H9 (cell line): ENCODE measurements at regions not wholly inside any gene's neighbourhood (a gene's known extent, or its start where the extent isn't known, plus 50 kb on each side); places are given as distances from the start of the nearest gene placed in this dataset.

Experiments used
- DNase-seq: peaks from one replicate; pipeline ENCODE4 v3.0.0-alpha.2; 2017
- H2AFZ ChIP-seq: one replicate; pipeline ENCODE4 v1.6.1; 2013; ENCODE audit warnings: mild to moderate bottlenecking, low read length, control low read depth, moderate library complexity
- H2AK5ac ChIP-seq: 2 replicates; pipeline ENCODE4 v1.6.1; 2013; ENCODE audit warnings: low read length, control low read depth, mixed read lengths; ENCODE audit not compliant: insufficient read length
- H2BK120ac ChIP-seq: one replicate; pipeline ENCODE4 v1.6.1; 2013; ENCODE audit warnings: low read depth, mild to moderate bottlenecking, low read length, control low read depth, inconsistent platforms; ENCODE audit not compliant: poor library complexity, severe bottlenecking
- H2BK12ac ChIP-seq: 2 replicates; pipeline ENCODE4 v1.6.1; 2013; ENCODE audit warnings: low read length, control low read depth, mixed read lengths, low read depth; ENCODE audit not compliant: insufficient read length
- H2BK15ac ChIP-seq: 2 replicates; pipeline ENCODE4 v1.6.1; 2013; ENCODE audit warnings: low read depth, low read length, control low read depth
- H2BK20ac ChIP-seq: one replicate; pipeline ENCODE4 v1.6.1; 2013; ENCODE audit warnings: low read depth, mild to moderate bottlenecking, low read length, control low read depth, inconsistent platforms; ENCODE audit not compliant: poor library complexity, severe bottlenecking
- H2BK5ac ChIP-seq: 2 replicates; pipeline ENCODE4 v1.6.1; 2013; ENCODE audit warnings: low read length, control low read depth, mixed read lengths; ENCODE audit not compliant: insufficient read length
- H3K14ac ChIP-seq: 2 replicates; pipeline ENCODE4 v1.6.1; 2013; ENCODE audit warnings: low read length, control low read depth; ENCODE audit not compliant: insufficient read depth
- H3K18ac ChIP-seq: 2 replicates; pipeline ENCODE4 v1.6.1; 2013; ENCODE audit warnings: low read depth, mild to moderate bottlenecking, mixed read lengths, low read length, control low read depth; ENCODE audit not compliant: insufficient read length
- H3K23ac ChIP-seq: 2 replicates; pipeline ENCODE4 v1.6.1; 2013; ENCODE audit warnings: low read length, control low read depth, mixed read lengths, low read depth; ENCODE audit not compliant: insufficient read length
- H3K23me2 ChIP-seq: 2 replicates; pipeline ENCODE4 v1.6.1; 2013; ENCODE audit warnings: low read depth, mild to moderate bottlenecking, mixed read lengths, low read length, control low read depth; ENCODE audit not compliant: insufficient read length, poor library complexity, severe bottlenecking
- H3K27ac ChIP-seq: 2 replicates; pipeline ENCODE4 v1.5.1; 2013; ENCODE audit warnings: low read length, control low read depth, mixed read lengths, low read depth; ENCODE audit not compliant: insufficient read length
- H3K27me3 ChIP-seq: 2 replicates; pipeline ENCODE4 v1.6.1; 2013; ENCODE audit warnings: low read length, control low read depth, inconsistent platforms; ENCODE audit not compliant: insufficient read depth
- H3K4ac ChIP-seq: 2 replicates; pipeline ENCODE4 v1.6.1; 2013; ENCODE audit warnings: low read depth, mild to moderate bottlenecking, control low read depth, inconsistent platforms, low read length, moderate library complexity
- H3K4me1 ChIP-seq: 2 replicates; pipeline ENCODE4 v1.6.1; 2013; ENCODE audit warnings: low read length, control low read depth, inconsistent platforms; ENCODE audit not compliant: insufficient read depth
- H3K4me2 ChIP-seq: 2 replicates; pipeline ENCODE4 v1.6.1; 2013; ENCODE audit warnings: low read length, control low read depth, mixed read lengths; ENCODE audit not compliant: insufficient read length, insufficient read depth
- H3K56ac ChIP-seq: 2 replicates; pipeline ENCODE4 v1.6.1; 2013; ENCODE audit warnings: low read depth, mild to moderate bottlenecking, mixed read lengths, low read length, control low read depth; ENCODE audit not compliant: insufficient read length
- H3K79me1 ChIP-seq: 2 replicates; pipeline ENCODE4 v1.6.1; 2013; ENCODE audit warnings: low read depth, mild to moderate bottlenecking, moderate library complexity, low read length, control low read depth, inconsistent platforms; ENCODE audit not compliant: insufficient read depth, poor library complexity, severe bottlenecking
- H3K79me2 ChIP-seq: 2 replicates; pipeline ENCODE4 v1.6.1; 2013; ENCODE audit warnings: low read length, control low read depth, inconsistent platforms; ENCODE audit not compliant: insufficient read depth
- H3K9ac ChIP-seq: 2 replicates; pipeline ENCODE4 v1.6.1; 2013; ENCODE audit warnings: low read length, control low read depth, mixed read lengths; ENCODE audit not compliant: insufficient read length; ENCODE audit errors: extremely low read depth
- H3K9me3 ChIP-seq: one replicate; pipeline ENCODE4 v1.6.1; 2013; ENCODE audit warnings: low read depth, low read length, inconsistent platforms; ENCODE audit not compliant: control insufficient read depth
- H3T11ph ChIP-seq: one replicate; pipeline ENCODE4 v1.6.1; 2013; ENCODE audit warnings: mild to moderate bottlenecking, low read length, control low read depth, inconsistent platforms
- H4K20me1 ChIP-seq: one replicate; pipeline ENCODE4 v1.6.1; 2013; ENCODE audit not compliant: control insufficient read depth, insufficient read length, insufficient read depth
- H4K5ac ChIP-seq: 2 replicates; pipeline ENCODE4 v1.6.1; 2013; ENCODE audit warnings: low read depth, mild to moderate bottlenecking, mixed read lengths, low read length, control low read depth; ENCODE audit not compliant: insufficient read length
- H4K8ac ChIP-seq: replicated peaks from 2 replicates; pipeline ENCODE4 v1.6.1; 2013; ENCODE audit warnings: low read length, control low read depth, mixed read lengths, low read depth; ENCODE audit not compliant: insufficient read length
- H4K91ac ChIP-seq: 2 replicates; pipeline ENCODE4 v1.6.1; 2013; ENCODE audit warnings: low read depth, mild to moderate bottlenecking, moderate library complexity, mixed read lengths, low read length, control low read depth; ENCODE audit not compliant: insufficient read length
- H3K27ac Mint-ChIP-seq, 3 experiments: 2 replicates in 2 of 3; 3 replicates in 1 of 3; pipeline ENCODE4 v1.8.0; 2020 to 2021; ENCODE audit warnings: mixed read lengths in 3 of 3, mild to moderate bottlenecking in 1 of 3, moderate library complexity in 1 of 3
- H3K27me3 Mint-ChIP-seq: 2 replicates; pipeline ENCODE4 v1.8.0; 2021; ENCODE audit warnings: low read depth, mild to moderate bottlenecking, moderate library complexity, mixed read lengths
- H3K36me3 Mint-ChIP-seq, 3 experiments: 2 replicates in 2 of 3; 3 replicates in 1 of 3; pipeline ENCODE4 v1.8.0; 2020 to 2021; ENCODE audit warnings: low read depth in 3 of 3, mixed read lengths in 3 of 3; ENCODE audit not compliant: insufficient read depth in 1 of 3
- H3K4me1 Mint-ChIP-seq, 2 experiments: 2 replicates each; pipeline ENCODE4 v1.8.0; 2020; ENCODE audit warnings: mixed read lengths in 2 of 2
- H3K4me3 Mint-ChIP-seq, 2 experiments: 2 replicates in 1 of 2; 3 replicates in 1 of 2; pipeline ENCODE4 v1.8.0; 2020 to 2021; ENCODE audit warnings: mild to moderate bottlenecking in 2 of 2, mixed read lengths in 2 of 2, moderate library complexity in 1 of 2
- H3K9me3 Mint-ChIP-seq, 2 experiments: 2 replicates in 1 of 2; 3 replicates in 1 of 2; pipeline ENCODE4 v1.8.0; 2020; ENCODE audit warnings: mild to moderate bottlenecking in 2 of 2, mixed read lengths in 2 of 2, moderate library complexity in 1 of 2
- CTCF ChIP-seq: fragments of 200-600 bp; sonication (generic); conservative IDR thresholded peaks from 3 replicates; pipeline ENCODE4 v1.8.0; 2021; ENCODE audit warnings: antibody characterized with exemption, mild to moderate bottlenecking
- WGBS: extraction: QIAGEN DNeasy Blood & Tissue Kit; methylation state at CpG from one replicate; pipeline ENCODE4 v1.1.7; 2013; ENCODE audit warnings: missing lambda C conversion rate, low lambda C conversion rate, mixed read lengths; ENCODE audit not compliant: insufficient read length; ENCODE audit errors: extremely low coverage; 5-methylcytosine and 5-hydroxymethylcytosine counted together

- Histone ChIP-seq H3T11ph (no peak overlapping the region), H3K27ac (no peak overlapping the region), H3K79me2 (no peaks in the 10 kb centered on the region), H3K4ac (no peak overlapping the region), H4K8ac (no peak overlapping the region), H3K79me1 (no peaks in the 10 kb centered on the region), H2BK12ac (no peak overlapping the region), H2BK120ac (no peak overlapping the region), H3K23ac (no peak overlapping the region), H4K5ac (no peak overlapping the region), H2AFZ (no peak overlapping the region), H3K56ac (no peak overlapping the region), H3K14ac (no peak overlapping the region), H3K27me3 (no peaks in the 10 kb centered on the region), H4K91ac (no peak overlapping the region), H2BK20ac (no peak overlapping the region), H3K9ac (no peak overlapping the region), H3K23me2 (no peaks in the 10 kb centered on the region), H3K9me3 (no peaks in the 10 kb centered on the region), H2AK5ac (no peak overlapping the region), H2BK5ac (no peak overlapping the region), H2BK15ac (no peak overlapping the region), H3K4me2 (no peak overlapping the region), H3K4me1 (no peaks in the 10 kb centered on the region), H3K18ac (no peak overlapping the region), H4K20me1 (no peaks in the 10 kb centered on the region)
- TF ChIP-seq CTCF, result no peak
- Mint-ChIP-seq H3K27ac (no peak overlapping the region; a peak in 1 of 7 replicates), H3K4me1 (no peaks in the 10 kb centered on the region), H3K27me3 (peaks cover 2% of the 10 kb centered on the region), H3K9me3 (peaks cover 0 to 2% of the 10 kb centered on the region in 2 experiments; a peak in 2 of 5 replicates), H3K36me3 (no peaks in the 10 kb centered on the region), H3K4me3 (no peak overlapping the region)
- no peak for DNase-seq
- no CpG with 5 or more reads among the region's 2 CpGs for WGBS
Observed at GRCh38 chr1:67969446-67969845, 81.0 kb downstream of the DIRAS3 start.
